Erythroblast (primary cell): ENCODE measurements at regions not wholly inside any gene's neighbourhood (a gene's known extent, or its start where the extent isn't known, plus 50 kb on each side); places are given as distances from the start of the nearest gene placed in this dataset.

Source experiments
- GATA1 ChIP-seq: IDR thresholded peaks from 2 replicates; pipeline ENCODE4 v1.6.1; 2011; ENCODE audit warnings: low read depth, mild to moderate bottlenecking, control low read depth, low read length, moderate library complexity
- POLR2A ChIP-seq: IDR thresholded peaks from 2 replicates; pipeline ENCODE4 v1.6.1; 2011; ENCODE audit warnings: mild to moderate bottlenecking, low read length

- TF ChIP-seq POLR2A (no peak), GATA1 (no peak)
Measured at GRCh38 chr10:78777466-78777865, 291.3 kb upstream of the ZMIZ1 start.
